ENCODE measurements at regions not wholly inside any gene's neighbourhood (a gene's known extent, or its start where the extent isn't known, plus 50 kb on each side); places are given as distances from the start of the nearest gene placed in this dataset.
"Not testable (repeated sequence)": the region's sequence is repeated elsewhere in the genome, so short reads cannot be mapped to it uniquely, and the experiment has no call there.

DNA sequence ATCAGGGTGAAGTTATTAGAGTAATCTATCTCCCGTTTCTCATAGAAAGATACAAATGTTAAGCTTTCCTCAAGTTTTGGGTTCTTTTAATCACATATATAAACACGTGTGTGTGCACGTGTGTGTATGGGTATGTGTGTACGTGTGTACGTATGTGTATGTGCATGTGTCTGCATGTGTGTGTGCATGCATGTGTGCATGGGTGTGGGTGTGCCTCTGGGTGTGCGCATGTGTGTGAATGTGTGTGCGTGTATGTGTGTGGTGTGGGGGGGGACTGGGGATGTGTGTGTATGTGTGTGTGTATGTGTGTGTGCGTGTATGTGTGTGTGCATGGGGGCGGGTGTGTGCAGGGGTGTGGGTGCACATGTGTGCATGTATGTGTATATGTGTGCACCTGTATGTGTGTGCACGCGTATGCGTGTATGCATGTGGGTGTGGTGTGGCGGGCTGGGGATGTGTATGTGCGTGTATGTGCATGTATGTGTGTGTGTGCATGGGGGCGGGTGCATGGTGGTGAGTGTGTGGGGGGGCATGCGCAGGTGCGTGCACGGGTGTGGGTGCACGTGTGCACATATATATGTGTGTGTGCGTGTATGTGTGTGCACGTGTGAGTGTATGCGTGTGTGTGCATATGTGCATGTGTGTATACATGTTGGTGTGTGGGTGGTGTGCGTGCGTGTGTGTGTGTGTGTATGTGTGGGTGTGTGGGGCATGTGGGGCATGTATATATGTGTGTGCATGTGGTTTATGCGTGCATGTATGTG, 304.0 kb downstream of the MBD2 start:
- DNase-seq = no peak

DNA sequence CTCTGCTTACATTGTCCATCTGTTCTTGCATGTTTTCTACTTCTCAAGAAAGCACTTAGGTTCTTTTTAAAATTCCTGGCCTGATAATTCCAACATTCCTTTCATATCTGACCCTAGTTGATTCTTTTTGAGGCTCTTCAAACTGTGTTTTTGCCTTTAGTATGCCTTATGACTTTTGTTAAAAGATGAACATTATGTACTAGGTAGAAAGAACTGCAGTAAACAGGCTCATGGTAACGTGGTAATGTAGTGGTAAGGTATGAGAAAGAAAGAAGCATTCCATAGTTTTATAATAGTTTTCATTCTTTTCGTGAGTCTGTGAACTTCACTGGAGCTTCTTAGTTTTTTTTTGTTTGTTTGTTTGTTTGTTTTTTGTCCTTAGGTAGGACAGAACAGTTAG, 306.4 kb downstream of the MBD2 start:
- DNase-seq = no peak

DNA sequence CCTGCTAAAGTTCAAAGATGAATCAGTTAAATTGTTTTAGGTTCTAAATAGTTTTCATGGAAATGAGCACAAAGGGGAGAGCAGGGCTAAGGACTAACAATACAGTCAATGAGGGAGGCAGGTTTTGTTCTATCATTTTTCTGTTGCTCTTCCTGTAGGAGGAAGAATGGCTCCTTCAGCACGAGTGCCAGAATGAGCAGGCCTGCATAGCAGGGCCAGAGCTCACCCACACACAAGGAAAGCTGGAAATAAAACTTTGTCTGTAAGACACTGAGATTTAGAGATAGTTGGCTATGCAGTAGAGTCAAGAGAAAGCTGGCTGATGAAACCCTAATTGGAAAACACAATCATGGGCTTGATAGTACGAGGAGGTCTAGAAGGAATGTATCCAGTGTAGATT, 313.3 kb downstream of the MBD2 start:
- no peak for DNase-seq

DNA sequence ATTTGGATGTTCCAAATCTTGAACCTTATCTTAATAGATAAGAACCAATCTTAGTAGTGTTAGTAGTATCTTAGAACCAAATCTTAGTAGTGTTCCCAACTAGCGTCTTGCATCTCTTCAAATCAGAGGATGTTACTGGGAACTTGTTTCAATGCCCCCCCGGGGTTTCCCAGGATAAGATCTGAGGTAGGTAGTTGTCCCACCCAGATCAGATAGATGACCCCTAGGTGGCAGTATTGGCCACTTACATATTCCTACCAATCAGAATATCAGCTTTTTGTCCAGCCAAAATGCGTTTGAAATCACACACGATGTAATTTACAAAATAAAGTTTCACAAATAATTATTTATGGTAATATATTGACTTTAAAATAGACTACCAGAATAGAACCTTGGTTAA, 314.8 kb downstream of the MBD2 start:
- no peak for DNase-seq

DNA sequence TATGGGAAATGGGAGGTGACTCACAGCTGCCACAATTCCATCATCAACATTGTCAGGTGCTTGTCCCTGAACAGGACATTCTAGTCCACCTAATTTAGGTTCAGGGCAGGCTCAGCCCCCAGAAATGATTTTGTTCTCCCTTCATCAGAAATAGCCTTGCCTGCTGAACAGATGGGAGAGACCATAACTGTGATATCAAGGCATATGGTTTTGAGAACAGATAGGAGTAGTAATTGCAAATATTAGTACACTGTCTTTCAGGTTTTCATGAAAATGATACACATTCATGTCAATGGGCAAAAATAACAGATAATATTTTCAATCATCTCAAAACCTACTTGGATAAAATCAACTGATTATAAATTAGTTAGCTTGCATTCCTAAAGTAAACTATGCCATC, 316.5 kb downstream of the MBD2 start:
- no peak for DNase-seq

DNA sequence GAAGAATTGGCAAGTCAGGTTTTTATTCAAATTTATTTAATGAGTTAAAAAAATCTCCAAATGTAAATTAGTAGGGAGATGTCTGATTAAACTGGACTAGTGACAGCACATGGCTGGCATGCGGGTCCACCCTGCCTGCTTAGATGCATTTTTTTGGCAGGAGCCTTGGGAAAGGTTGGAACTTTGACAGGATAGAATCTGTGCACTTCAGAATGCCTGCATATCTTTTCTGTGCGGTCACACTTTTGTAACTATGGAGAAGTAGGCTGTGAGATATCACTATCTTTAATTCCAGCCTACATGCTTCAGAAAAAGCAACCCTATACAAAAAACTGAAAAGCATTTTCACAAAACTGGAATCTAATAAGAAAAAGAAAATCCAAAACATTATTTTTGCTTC, 317.8 kb downstream of the MBD2 start:
- DNase-seq = no peak

DNA sequence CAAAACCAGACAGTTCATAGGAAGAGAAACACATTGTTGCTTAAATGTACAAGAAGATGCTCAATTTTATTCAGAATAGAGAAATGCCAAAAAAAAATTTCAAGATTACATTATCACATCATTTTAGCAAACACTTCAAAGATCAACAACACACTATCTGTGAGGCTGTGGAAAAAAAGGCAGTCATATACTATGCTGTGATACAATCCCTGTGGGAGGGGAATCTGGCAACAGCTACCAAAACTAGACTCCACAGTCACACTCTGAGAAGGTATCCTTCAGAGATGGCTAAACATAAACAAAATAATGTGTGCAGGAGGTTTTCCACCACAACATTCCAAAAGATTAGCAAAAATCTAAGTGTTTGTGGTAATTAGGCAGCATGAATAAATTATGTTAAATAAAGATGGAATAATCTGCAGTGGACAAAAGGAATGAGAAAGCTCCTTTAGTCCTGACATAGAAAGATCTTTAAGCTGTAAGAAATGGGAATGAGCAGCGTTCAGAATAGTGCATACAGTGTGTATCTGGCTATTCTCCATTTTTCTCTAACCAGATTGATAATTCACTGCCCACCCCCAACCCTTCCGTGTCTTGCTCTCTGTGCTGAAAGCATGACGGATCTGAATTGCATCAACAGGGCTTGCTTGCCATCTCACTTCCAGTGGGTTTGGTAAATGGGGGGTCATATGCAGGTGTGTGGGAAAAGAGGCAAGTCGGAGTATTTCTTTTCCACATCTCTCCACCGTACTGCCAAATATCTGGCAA, 329.6 kb downstream of the MBD2 start:
- DNase-seq = no peak

DNA sequence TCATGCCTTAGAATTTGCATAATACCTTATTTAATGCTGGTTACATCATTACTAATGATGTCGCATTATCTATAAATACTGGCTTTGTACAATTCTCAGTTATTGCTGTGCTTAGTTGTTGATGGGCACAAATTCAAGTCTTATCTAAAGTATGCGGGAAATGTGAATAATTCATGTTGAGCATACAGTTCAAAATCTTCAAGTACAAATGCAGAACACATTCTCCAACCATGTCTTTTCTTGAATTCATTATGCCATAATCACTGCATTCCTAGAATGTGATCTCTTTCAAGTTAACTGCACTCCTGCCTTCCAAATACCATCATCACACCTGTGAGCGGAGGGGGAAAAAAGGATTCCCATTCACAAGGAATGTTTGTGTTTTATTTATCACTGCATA, 337.0 kb downstream of the MBD2 start:
- peak; percentile 1 for DNase-seq

DNA sequence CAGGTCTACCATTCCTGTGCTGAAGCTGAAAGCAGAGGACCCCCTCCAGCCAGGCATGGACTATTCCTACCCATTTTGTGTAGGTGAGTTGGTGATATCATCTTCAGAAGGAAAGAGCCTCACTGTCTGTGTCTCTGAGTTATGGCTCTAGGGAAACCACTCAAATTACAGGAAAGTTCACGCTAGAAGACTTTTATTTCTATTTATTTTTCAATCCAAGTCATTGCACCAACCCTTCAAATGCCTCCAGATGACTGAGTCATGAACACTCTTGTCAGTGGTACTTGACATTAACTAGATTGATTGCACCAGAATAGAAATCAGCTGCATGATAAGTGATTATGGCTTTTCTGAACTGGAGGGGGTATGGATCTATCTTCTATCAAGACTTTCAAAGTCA, 338.4 kb downstream of the MBD2 start:
- DNase-seq = no peak

DNA sequence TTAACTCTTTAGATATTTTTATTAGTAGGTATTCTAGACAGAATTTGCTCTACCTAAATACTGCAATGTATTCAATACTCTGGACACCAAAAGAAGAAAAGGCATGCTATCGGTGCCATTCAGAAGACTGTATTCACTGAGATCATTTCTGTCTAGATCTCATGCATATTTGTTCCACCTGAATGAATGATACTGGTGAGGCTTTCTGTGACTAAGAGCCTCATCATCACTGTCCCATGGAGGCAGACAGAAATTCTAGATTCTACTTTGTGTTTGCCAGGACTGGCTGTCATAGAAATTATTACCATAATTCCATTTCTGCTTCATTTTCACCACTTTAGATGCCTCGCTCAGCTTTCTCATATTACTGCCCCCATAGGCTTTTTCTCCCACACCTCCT, 340.7 kb downstream of the MBD2 start:
- no peak for DNase-seq

DNA sequence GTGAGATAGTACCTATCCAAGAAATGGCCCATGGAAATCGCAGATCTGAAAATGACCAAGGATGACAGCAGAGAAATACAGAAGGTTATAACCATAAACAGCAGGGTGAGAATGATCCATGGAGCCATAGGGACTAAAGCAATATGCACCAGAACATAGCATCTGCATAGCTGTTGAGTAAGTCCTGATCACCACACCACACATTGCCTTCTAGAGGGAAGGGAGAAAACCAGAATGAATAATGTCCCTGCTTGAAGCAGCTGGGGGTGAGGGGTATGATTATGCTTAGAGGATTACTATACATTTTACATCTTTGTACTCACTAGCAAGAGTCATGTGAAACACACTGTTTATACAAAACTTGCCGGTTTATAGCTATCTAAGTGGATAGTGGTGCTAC, 350.4 kb downstream of the MBD2 start:
- DNase-seq = no peak

DNA sequence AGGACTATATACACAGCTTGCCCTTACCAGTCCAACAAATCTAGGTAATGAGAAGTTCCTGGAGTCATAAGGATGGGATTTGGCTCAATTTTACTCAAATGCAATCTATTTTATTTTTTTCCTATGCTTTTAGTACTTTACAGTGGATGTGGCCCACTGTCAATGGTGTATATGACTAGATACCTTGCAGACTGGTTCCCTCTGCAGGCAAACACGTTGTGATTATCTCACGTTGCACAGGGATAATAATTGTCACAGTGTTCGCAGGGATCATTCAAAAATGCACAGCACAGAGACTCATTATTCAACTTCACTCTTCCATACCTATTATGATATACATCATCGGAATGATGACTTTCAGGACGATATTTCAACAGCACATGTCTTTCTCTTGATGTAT, 359.7 kb downstream of the MBD2 start:
- no peak for DNase-seq

DNA sequence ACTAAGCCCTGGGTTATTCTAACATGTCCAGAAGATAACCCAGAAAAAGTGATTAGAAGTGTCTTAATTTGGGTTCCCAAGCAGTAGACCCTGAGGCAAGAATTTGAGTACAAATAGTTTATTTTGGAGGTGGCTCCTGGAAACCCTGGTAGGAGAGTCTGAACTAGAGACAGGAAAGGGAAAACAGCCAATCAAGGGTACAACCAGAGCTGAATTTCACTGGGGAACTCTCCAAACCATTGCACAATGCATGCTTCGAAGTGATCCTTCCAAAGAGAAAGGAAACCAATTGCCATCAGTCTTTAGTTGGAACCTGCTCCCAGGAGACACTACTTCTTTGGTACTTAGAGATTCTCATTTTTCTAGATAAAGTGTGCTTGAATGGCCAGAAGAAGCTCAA, 361.5 kb downstream of the MBD2 start:
- no peak for DNase-seq

DNA sequence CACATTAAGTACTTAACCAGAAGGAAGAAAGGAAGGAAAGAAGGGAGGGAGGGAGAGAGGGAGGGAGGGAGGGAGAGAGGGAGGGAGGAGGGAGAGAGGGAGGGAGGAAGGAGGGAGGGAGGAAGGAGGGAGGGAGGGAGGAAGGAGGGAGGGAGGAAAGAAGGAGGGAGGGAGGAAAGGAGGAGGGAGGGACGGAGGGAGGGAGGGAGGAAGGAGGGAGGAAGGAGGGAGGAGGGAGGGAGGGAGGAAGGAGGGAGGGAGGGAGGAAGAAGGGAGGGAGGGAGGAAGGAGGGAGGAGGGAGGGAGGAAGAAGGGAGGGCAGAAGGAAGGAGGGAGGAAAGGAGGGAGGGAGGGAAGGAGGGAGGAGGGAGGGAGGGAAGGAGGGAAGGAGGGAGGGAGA, 363.3 kb downstream of the MBD2 start:
- no peak for DNase-seq

DNA sequence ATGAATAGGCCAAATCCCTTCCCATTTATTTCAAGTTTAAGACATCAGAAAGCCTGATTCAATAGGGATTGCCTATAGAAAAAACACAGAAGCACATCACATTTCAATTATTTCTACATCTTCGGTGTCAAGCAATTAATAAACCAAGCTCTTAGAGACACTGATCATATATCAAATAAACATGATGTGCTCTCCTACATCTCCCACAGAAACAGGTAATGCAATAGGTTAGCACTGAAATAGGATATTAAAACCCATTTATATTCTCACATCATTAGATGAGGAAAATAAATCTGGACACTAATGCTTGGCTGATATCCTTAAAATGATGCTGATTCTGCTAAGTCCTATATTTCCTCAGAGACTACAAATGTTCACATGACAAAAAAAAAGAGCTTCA, 364.7 kb downstream of the MBD2 start:
- no peak for DNase-seq

DNA sequence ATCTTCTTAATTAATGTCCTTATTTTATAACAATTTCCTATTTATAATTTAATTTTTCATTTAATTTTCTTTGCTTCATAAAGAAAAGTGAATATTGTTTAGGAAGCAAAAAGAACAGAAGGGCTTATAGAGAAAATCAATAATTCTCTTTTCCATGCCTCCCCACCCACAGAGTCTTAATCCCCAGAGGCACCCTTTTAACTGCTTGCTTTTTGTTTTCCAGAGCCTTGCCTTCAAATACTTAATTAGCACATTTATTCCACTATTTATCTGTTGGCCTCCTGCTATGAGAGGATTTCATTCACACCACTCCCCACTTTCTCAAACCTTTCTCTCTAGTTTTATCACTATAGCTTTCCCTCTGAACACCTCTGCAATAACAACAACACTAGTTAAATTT, 373.6 kb downstream of the MBD2 start:
- peak; percentile 45 for DNase-seq

DNA sequence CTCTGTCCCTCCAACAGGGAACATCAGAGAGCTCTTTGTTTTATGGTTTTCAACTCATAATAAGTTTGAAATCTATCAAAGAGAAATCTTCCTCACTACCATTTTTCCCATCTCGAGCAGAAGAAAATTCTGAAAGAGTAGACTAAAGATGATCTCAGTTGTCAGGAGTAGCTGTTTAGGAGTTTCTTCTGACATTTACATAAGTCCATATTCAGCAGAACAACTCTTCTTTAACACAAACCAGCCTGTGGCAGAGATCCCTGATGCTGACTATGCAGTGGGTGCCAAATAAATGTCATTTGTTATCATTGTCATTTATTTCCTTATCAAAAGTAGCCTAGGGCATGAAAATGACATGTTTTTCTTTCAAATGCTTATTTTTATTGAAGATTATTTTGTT, 380.7 kb downstream of the MBD2 start:
- DNase-seq = no peak

DNA sequence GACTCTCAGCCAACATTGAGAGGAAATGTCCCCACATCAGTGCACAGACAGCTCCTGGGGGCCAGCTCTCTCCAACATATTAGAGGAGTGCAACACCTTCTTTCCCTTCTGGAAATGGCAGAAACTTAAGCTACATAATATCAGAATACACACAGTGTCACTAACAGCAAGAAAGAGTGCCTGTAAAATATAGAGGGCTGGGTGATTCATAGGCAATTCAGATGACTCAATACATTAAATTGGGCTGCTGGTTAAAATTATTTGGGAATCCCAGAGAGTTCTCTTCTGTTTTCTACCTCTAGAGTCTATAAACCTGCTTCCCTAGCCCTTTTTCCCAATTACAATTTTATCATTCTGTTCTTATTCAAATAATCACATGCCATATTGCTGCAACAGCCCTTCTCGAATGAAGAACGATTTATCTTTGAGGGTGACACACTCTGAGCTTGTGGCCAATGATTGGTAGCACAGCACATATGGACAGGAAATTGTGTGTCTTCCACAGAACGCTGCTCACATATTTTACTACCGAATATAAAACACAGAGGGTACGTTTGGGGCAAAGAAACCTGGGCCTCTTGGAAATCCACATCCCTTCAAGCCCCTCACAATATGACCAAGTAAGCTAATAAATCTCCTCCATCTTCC, 381.2 kb downstream of the MBD2 start:
- no peak for DNase-seq

DNA sequence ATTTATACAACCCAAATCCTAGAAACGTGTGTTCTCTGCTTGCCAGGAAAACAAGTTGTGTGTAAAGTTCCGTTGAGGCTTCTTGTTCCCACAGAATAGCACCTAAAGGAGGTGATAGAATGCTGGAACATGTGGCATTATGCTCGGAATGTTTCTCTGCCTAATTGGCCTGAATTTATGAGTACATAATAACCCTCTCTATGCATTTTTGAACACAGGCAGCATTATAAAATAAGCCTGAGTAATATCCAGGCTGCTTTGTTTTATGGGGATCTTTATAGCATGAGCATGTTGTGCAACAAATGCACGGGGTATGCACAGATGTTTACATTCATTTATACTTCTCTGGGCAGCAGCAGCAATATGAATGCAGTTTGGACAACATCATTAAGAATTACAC, 385.7 kb downstream of the MBD2 start:
- no peak for DNase-seq

DNA sequence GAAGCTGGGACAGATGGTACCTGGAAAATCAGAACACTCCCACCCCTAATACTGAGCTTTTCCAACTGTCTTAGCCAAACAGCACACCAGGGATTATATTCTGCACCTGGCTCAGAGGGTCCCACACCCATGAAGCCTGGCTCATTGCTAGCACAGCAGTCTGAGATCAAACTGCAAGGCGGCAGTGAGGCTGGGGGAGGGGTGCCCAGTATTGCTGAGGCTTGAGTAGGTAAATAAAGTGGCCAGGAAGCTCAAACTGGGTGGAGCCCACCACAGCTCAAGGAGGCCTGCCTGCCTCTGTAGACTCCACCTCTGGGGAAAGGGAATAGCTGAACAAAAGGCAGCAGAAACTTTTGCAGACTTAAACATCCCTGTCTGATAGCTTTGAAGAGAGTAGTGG, 403.3 kb downstream of the MBD2 start:
- not testable (repeated sequence) for DNase-seq

DNA sequence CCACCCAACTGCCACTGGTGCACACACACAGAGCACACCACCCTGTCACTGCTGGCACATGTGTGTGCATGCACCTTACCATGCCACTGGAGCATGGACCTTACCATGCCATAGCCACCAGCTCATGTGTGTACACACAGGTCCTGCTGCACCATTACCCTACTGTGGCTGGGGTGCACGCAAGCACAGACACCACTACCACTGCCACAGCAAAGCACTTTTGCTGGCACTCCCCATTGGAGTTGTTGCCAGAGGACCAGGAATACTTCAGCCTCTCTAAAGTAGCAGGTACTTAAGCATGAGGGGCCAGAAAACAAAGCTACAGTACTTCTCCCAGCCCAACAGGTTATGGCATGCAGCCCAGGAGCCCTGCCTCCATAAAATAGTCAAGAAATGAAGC, 404.8 kb downstream of the MBD2 start:
- no peak for DNase-seq

DNA sequence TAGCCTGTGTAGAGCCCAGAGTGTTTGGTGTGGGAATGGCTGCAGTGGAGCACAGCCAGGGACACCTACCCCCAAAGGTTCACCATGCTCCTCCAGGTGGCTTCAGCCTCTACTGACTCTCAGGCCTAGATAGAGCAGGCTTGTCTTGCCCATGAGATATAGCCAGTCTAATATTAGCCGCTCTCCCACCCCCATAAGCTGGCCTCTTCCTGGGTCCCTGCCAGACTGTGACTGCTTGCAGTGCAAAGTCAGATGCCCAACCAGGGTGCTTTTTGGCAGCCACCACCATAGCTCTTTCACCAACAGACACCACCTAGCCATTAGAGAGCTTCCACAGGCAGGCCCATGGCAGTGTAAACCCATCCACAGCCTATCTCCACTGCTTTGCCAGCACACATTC, 405.3 kb downstream of the MBD2 start:
- DNase-seq = no peak

DNA sequence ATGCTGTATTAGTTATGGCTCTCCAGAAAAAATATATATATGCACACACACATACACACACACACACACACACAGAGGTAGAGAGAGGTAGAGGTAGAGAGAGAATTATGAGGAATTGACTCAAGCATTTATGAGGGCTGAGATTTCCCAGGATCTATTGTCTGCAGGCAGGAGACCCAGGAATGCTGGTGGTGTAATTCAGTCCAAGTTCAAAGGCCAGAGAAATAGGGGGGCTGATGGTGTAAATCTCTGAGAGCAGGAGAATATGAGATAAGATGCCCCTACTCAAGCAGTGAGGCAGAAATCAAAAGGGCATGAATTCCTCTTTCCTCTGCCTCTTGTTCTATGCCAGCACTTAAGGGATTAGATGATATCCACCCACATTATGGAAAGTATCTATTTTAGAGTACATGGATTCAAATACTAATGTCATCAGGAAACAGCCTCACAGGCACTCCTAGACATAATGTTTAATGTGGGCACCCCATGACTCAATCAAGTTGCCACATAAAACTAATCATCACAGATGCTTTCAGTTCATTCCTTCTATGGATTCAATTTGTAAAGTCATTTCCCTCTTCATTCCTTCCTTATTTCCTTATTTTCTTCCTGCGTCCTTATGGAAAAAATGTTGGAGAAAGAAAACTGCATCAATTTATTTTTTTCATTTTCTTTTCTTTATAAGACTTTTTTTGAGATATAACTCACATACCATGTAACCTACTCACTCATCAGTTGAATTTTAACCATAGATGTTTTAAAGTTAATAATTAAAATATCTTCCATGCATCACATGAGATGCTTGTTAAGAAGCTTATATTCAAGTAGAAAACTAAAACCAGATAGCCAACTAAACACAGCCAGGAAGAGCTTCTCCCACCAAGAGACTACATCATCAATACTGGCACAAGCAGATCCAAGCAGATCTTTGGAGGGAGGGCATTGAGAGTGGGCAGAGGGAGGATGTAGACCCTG, 406.2 kb downstream of the MBD2 start:
- no peak for DNase-seq
